HFF-Myc (cell line): ENCODE measurements at regions not wholly inside any gene's neighbourhood (a gene's known extent, or its start where the extent isn't known, plus 50 kb on each side); places are given as distances from the start of the nearest gene placed in this dataset.

ENCODE experiments used
- DNase-seq: peaks from one replicate; pipeline ENCODE4 v3.0.0-alpha.2; 2011; ENCODE audit warnings: low read depth; ENCODE audit errors: extremely low read depth
- H3K4me3 ChIP-seq: replicated peaks from 2 replicates; pipeline ENCODE4 v1.5.1; 2011; ENCODE audit warnings: low read depth, mild to moderate bottlenecking, control low read depth, low read length
- TF ChIP-seq, protein P1 (sequence below): IDR thresholded peaks from 2 replicates; pipeline ENCODE4 v1.5.1; 2012; ENCODE audit warnings: mild to moderate bottlenecking, low read depth, low read length, control low read depth; ENCODE audit errors: missing control alignments

DNA sequence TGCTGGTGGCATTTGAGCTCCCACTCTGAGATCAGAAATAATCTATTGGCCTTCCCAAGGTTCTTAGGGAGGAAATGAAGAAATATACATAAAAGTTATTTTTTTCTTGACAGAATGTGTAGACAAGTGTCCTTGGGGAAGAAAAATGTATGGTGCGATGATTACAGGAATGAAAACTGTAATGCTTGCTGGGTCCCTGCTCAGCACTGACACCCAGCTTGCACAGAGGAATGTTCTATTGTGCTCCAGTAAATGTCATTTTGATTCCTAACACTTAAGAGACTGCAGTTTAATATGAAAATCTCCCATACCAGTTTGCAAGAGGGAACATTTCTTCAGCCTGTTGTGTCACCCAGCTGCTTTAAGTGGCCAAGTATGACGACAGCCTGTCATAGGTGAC lies 271.3 kb upstream of the TPM1 start:
- DNase-seq, result no peak
- no peak overlapping the region for H3K4me3 ChIP-seq
- TF ChIP-seq, protein P1, sequence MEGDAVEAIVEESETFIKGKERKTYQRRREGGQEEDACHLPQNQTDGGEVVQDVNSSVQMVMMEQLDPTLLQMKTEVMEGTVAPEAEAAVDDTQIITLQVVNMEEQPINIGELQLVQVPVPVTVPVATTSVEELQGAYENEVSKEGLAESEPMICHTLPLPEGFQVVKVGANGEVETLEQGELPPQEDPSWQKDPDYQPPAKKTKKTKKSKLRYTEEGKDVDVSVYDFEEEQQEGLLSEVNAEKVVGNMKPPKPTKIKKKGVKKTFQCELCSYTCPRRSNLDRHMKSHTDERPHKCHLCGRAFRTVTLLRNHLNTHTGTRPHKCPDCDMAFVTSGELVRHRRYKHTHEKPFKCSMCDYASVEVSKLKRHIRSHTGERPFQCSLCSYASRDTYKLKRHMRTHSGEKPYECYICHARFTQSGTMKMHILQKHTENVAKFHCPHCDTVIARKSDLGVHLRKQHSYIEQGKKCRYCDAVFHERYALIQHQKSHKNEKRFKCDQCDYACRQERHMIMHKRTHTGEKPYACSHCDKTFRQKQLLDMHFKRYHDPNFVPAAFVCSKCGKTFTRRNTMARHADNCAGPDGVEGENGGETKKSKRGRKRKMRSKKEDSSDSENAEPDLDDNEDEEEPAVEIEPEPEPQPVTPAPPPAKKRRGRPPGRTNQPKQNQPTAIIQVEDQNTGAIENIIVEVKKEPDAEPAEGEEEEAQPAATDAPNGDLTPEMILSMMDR, result no peak

GRCh38 chr15:62773369-62774165 lies 269.0 kb upstream of the TPM1 start:
- no peak overlapping the region for H3K4me3 ChIP-seq
- no peak for DNase-seq
- TF ChIP-seq, protein P1, result no peak

DNA sequence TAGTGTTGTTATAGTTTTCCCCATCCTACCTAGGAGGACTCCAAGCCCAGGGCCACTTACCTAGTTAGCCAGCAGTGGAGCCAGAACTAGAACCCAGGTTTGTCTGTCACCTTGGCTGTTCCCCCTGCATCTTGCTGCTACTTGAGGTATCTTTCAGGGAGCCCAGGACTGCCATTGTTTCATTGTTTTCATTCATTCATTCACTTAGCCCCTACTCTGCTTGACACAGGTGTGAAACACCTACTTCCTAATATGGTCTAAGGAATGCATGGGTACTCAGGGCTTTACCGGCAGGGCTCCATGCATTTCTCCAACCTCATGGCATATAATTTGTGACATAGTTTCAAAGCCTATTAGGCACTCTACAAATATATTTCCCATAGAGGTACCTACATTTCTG lies 266.6 kb upstream of the TPM1 start:
- no peak overlapping the region for H3K4me3 ChIP-seq
- DNase-seq, result no peak
- TF ChIP-seq, protein P1, result no peak

GRCh38 chr15:62777671-62778070 lies 264.9 kb upstream of the TPM1 start:
- H3K4me3 ChIP-seq, result no peak overlapping the region
- TF ChIP-seq, protein P1, result no peak
- no peak for DNase-seq

DNA sequence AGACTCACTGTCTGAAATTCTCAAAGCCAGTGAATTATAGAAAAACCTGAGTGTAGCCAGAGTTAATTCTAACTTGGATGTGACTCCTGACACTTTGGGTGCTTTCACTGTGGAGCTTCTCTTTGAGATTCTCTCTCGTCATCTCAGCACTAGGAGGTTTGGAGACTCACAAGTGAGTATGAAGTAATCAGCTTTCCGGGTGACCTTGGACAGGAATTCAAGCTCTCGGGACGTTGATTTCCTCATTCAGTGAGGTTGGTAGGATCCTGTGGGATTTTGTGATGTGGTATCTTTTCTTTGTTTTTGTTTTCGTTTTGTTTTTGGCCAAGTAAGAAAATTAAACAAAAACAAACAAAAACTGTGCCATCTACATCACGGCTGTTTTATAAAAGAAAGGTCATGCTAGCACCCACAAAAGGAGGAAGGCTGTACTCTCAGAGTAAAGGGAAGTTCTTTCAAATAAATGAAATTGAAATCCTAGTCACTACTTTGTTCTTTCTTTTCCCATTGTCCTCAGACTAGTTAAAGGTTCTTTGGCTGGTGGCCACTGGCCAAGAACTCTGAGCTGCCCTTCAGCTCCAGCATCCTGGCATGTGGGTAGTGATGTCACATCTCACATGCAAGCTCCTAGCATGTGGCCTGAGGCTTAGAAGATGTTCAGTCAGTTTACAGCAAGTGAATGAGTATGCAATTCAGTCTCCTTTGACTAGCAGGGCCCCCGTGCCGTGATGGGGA lies 263.3 kb upstream of the TPM1 start:
- no peak overlapping the region for H3K4me3 ChIP-seq
- TF ChIP-seq, protein P1, result no peak
- DNase-seq, result no peak

- no peak overlapping the region for H3K4me3 ChIP-seq
- no peak for DNase-seq
- TF ChIP-seq, protein P1, result no peak
These were observed 262.6 kb upstream of the TPM1 start for GRCh38 chr15:62779899-62780298.
